ENCODE measurements at regions not wholly inside any gene's neighbourhood (a gene's known extent, or its start where the extent isn't known, plus 50 kb on each side); places are given as distances from the start of the nearest gene placed in this dataset.
A peak's percentile ranks its signal among the peaks of the same experiment; 100 is the strongest.

DNA sequence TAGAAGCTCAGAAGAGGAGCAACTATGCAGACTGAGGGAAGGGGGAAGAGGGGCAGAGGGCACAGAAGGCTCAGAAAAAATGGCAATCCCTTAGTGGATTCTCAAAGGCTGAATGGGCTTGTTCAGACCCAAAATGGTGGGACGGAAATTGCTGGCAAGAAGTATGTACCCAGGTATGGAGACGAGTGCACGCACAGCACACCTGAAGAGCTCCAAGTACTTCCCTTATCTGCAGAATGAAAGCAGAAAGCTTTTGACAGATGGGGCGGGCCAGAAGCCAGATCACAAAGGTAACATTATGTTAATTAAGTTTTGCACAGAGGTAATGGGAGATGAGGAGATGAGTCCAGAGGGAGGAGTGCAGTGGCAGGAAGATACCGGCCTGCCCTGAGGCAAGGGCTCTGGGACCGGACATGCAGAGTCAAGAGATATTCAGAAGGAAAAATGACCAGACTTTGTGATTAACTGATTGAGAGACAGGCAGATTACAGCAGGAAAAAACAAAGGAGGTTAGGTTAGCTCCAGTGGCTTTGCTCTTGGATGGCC is 138.1 kb upstream of the PIK3R1 start:
- TF ChIP-seq, protein P1, sequence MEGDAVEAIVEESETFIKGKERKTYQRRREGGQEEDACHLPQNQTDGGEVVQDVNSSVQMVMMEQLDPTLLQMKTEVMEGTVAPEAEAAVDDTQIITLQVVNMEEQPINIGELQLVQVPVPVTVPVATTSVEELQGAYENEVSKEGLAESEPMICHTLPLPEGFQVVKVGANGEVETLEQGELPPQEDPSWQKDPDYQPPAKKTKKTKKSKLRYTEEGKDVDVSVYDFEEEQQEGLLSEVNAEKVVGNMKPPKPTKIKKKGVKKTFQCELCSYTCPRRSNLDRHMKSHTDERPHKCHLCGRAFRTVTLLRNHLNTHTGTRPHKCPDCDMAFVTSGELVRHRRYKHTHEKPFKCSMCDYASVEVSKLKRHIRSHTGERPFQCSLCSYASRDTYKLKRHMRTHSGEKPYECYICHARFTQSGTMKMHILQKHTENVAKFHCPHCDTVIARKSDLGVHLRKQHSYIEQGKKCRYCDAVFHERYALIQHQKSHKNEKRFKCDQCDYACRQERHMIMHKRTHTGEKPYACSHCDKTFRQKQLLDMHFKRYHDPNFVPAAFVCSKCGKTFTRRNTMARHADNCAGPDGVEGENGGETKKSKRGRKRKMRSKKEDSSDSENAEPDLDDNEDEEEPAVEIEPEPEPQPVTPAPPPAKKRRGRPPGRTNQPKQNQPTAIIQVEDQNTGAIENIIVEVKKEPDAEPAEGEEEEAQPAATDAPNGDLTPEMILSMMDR (IDR thresholded peaks at IDR 0.05; ENCODE audit: extremely low read depth, missing control alignments): no peak

DNA sequence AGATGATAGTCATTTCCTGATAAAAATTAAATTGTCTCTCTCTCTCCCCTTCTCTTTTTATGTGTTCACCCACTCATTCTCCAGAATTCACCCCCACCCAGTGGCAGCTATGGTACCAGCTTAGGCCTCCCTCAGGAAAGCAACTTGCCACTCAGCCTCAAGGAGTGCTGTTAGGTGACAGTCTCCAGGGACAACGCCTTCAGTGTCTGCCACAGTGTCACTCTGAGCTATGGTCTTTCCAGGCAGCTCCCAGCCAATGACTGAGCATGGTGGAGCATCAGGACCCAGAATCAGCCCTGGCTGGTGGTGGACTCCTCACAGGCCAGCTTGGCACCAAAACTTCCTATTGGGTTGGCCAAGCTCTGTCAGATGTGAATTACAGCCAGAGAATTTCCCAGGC is 140.9 kb upstream of the PIK3R1 start:
- TF ChIP-seq, protein P1 (IDR thresholded peaks at IDR 0.05; ENCODE audit: extremely low read depth, missing control alignments): no peak
- DNase-seq (ENCODE audit: low spot score): no peak

More for the DNA sequence above, 138.1 kb upstream of the PIK3R1 start:
- no peak for DNase-seq (ENCODE audit: low spot score)

DNA sequence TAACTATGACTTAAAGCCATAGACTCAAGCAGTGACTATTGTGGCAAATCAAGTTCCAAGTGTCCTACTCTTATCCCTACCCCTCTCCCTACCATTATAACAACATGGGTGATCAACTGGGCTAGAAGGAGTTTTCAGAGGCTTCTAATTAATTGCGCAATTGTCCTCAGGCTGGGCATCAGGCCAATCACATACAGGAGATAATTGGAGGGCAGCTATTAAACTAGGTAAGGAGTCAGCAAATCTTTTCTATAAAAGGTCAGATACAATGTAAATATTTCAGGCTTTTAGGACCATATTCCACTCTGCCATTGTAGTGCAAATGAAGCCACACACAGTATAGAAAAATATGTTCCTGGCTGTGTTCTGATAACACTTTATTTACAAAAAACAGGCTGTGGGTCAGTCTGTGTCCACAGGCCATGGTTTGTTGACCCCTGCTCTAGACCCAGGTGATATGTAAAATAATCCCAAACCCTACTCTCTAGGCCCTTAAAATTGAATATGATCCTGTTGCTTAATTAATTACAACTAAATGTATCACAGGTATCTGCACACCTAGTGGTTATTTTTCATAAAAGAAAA is 141.4 kb upstream of the PIK3R1 start:
- TF ChIP-seq, protein P1 (IDR thresholded peaks at IDR 0.05; ENCODE audit: extremely low read depth, missing control alignments): no peak
- no peak for DNase-seq (ENCODE audit: low spot score)

GRCh38 chr5:68071736-68072135 is 143.8 kb upstream of the PIK3R1 start:
- TF ChIP-seq, protein P1 (IDR thresholded peaks at IDR 0.05; ENCODE audit: extremely low read depth, missing control alignments): no peak
- no peak for DNase-seq (ENCODE audit: low spot score)

- TF ChIP-seq, protein P1 (IDR thresholded peaks at IDR 0.05; ENCODE audit: extremely low read depth, missing control alignments): no peak
- DNase-seq (ENCODE audit: low spot score): no peak
Measured at GRCh38 chr5:68071282-68071632, 144.3 kb upstream of the PIK3R1 start.

DNA sequence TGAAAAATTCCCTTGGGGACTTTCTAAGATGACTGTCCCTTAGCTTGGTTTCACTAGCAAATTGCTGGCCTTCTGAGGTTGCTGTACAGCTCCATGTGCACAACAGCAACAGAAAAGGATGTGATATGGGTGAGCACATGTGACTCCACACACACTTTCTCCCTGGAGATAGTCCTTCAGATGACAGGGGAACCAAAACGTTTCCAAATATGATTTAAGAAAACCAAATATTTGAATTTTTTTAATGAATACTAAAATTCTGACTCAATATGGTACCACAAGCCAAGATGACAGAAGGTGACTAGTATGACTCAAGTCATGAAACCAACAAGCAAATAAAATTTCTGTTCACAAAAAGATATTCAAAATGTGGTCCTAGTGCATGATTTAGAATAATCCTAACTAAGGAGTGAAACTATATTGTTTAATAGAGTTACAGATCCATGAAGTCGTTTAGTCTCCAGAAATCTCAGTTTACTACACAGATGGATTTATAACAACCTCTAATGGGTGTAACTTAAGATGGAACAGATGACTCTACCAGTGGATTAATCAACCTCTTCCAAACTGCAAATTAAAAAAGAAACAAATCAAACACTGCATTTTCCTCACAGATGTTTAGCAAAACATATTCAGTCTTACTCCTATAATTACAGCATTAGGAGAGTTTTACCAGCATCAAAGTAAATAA is 144.8 kb upstream of the PIK3R1 start:
- TF ChIP-seq, protein P1 (IDR thresholded peaks at IDR 0.05; ENCODE audit: extremely low read depth, missing control alignments): no peak
- DNase-seq (ENCODE audit: low spot score): peak; percentile 48

GRCh38 chr5:68067976-68068603 is 147.5 kb upstream of the PIK3R1 start:
- no peak for DNase-seq (ENCODE audit: low spot score)
- TF ChIP-seq, protein P1 (IDR thresholded peaks at IDR 0.05; ENCODE audit: extremely low read depth, missing control alignments): no peak

Data from GM20000 (cell line).